Thymus (tissue), 11 donors: ENCODE measurements at regions not wholly inside any gene's neighbourhood (a gene's known extent, or its start where the extent isn't known, plus 50 kb on each side); places are given as distances from the start of the nearest gene placed in this dataset.
"Not testable (repeated sequence)": the region's sequence is repeated elsewhere in the genome, so short reads cannot be mapped to it uniquely, and the experiment has no call there.

ENCODE experiments used
- DNase-seq, 9 donors: peaks; one replicate each; pipeline ENCODE4 v3.0.0-alpha.2; 2013; ENCODE audit warnings: low spot score in 9 of 9, low read depth in 6 of 9, missing footprints in 1 of 9
- H3K27ac ChIP-seq, 2 donors: one replicate each; pipeline ENCODE4 v1.5.1; 2013; ENCODE audit warnings: control low read depth in 1 of 2, low read depth in 1 of 2, low read length in 1 of 2, mild to moderate bottlenecking in 1 of 2, moderate library complexity in 1 of 2
- H3K27me3 ChIP-seq, 2 donors: one replicate each; pipeline ENCODE4 v1.5.1; 2013; ENCODE audit warnings: low read length in 1 of 2; ENCODE audit not compliant: control insufficient read depth in 2 of 2, insufficient read depth in 1 of 2
- H3K36me3 ChIP-seq, 2 donors: one replicate each; pipeline ENCODE4 v1.5.1; 2013; ENCODE audit warnings: low read length in 1 of 2, mild to moderate bottlenecking in 1 of 2, moderate library complexity in 1 of 2; ENCODE audit not compliant: control insufficient read depth in 2 of 2, insufficient read depth in 2 of 2
- H3K4me1 ChIP-seq, 2 donors: one replicate each; pipeline ENCODE4 v1.5.1; 2013; ENCODE audit warnings: low read length in 2 of 2; ENCODE audit not compliant: control insufficient read depth in 2 of 2, insufficient read depth in 2 of 2
- H3K4me3 ChIP-seq, 2 donors: one replicate each; pipeline ENCODE4 v1.5.1; 2013; ENCODE audit warnings: low read length in 2 of 2, control low read depth in 1 of 2, mild to moderate bottlenecking in 1 of 2
- H3K9me3 ChIP-seq, 2 donors: one replicate each; pipeline ENCODE4 v1.5.1; 2013; ENCODE audit warnings: low read length in 1 of 2, mild to moderate bottlenecking in 1 of 2; ENCODE audit not compliant: control insufficient read depth in 2 of 2, insufficient read depth in 1 of 2
- WGBS: extraction: QIAGEN DNeasy Blood & Tissue Kit; methylation state at CpG from one replicate; pipeline ENCODE4 v1.1.7; 2013; 5-methylcytosine and 5-hydroxymethylcytosine counted together
- donor health status: healthy.

DNA sequence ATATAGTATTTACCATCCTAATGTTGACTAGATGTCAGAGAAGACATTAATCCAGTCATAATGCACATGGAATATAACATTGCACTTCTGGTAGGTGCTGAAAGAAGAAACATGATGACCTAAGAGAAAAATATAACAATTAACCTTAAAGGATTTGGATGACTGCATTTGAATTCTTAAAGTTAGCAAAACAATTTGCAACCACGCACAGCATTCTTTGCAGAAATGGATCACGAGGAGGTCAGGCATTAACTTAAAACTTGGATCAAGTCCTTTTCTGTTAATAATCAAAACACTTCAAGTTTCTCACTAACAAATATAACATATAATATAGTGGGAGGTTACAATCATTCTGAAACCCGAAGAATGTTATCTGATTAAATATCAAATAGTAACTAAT, 525.0 kb upstream of the SLITRK6 start:
- Histone ChIP-seq H3K4me3 (no peak overlapping the region), H3K4me1 (no peaks in the 10 kb centered on the region), H3K27ac (no peak overlapping the region), H3K9me3 (no peaks in the 10 kb centered on the region), H3K27me3 (no peaks in the 10 kb centered on the region), H3K36me3 (no peaks in the 10 kb centered on the region)
- WGBS = 90% methylated on average over 3 of the region's 3 CpGs
- no peak for DNase-seq

DNA sequence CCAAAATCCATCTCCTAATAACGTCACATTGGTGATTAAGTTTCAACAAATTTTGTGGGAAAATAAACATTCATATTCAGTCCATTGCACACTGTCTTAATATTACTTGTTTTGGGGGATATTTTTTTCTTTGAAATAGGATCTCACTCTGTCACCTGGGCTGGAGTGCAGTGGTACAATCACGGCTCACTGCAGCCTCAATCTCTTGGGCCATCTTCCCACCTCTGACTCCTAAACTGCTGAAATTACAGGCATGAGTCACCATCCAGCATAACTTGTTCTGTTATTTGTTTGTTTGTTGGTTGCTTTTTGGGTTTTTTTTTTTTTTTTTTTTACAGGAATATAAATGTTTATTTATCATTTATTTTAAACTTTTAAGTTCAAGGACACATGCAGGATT, 556.1 kb upstream of the SLITRK6 start:
- H3K27ac ChIP-seq = no peak overlapping the region
- no peak for DNase-seq
- no peaks in the 10 kb centered on the region for H3K36me3 ChIP-seq
- no peaks in the 10 kb centered on the region for H3K9me3 ChIP-seq
- 92% methylated on average over 2 of the region's 2 CpGs for WGBS
- H3K27me3 ChIP-seq = no peaks in the 10 kb centered on the region
- H3K4me1 ChIP-seq = no peaks in the 10 kb centered on the region
- no peak overlapping the region for H3K4me3 ChIP-seq

DNA sequence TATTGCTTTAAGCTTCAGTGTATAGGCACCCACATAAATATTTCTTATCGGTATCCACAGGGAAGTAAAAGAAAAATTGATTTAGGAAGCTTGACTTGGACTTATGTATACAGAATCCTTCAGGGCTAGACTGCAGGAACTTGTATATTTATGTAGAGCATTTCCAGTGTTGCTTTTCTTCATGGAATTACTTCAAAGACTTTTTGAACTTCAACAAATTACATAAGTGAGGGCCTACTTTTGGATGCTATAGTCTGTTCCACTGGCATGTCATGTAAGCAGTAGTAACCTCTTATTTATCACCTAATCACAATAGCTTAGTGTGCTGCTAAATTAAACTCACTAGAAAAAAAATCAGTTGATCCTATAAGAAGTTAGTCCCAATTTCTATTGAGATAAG, 557.9 kb upstream of the SLITRK6 start:
- no peaks in the 10 kb centered on the region for H3K36me3 ChIP-seq
- no peaks in the 10 kb centered on the region for H3K27me3 ChIP-seq
- no peaks in the 10 kb centered on the region for H3K4me1 ChIP-seq
- H3K27ac ChIP-seq = no peak overlapping the region
- WGBS = 91% methylated on average over 1 of the region's 1 CpG
- H3K9me3 ChIP-seq = no peaks in the 10 kb centered on the region
- no peak overlapping the region for H3K4me3 ChIP-seq
- DNase-seq = no peak

DNA sequence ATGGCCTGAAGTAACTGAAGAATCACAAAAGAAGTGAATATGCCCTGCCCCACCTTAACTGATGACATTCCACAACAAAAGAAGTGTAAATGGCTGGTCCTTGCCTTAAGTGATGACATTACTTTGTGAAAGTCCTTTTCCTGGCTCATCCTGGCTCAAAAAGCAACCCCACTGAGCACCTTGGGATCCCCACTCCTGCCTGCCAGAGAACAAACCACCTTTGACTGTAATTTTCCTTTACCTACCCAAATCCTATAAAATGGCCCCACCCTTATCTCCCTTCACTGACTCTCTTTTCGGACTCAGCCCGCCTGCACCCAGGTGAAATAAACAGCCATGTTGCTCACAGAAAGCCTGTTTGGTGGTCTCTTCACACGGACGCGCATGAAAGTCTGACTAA, 564.5 kb upstream of the SLITRK6 start:
- WGBS = 98% methylated on average over 5 of the region's 5 CpGs
- not testable (repeated sequence) for H3K9me3 ChIP-seq, H3K36me3 ChIP-seq, DNase-seq, H3K4me1 ChIP-seq, H3K27ac ChIP-seq, H3K27me3 ChIP-seq, H3K4me3 ChIP-seq

DNA sequence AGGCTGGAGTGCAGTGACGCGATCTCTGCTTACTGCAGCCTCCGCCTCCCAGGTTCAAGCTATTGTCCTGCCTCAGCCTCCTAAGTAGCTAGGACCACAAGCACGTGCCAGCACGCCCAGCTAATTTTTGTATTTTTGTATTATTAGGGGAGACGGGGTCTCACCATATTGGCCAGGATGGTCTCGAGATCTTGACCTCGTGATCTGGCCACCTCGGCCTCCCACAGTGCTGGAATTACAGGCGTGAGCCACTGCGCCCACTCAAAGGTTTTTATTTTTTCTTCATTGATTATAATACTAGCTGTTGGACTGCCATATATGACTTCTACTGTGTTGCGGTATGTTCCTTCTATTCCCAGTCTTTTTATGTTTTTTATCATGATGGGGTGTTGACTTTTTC, 569.7 kb upstream of the SLITRK6 start:
- H3K27me3 ChIP-seq = no peaks in the 10 kb centered on the region
- H3K4me3 ChIP-seq = no peak overlapping the region
- no peak overlapping the region for H3K27ac ChIP-seq
- H3K9me3 ChIP-seq = peaks cover 1 to 5% of the 10 kb centered on the region in 2 donors
- 95% methylated on average over 12 of the region's 12 CpGs for WGBS
- no peaks in the 10 kb centered on the region for H3K4me1 ChIP-seq
- no peaks in the 10 kb centered on the region for H3K36me3 ChIP-seq
- no peak for DNase-seq

DNA sequence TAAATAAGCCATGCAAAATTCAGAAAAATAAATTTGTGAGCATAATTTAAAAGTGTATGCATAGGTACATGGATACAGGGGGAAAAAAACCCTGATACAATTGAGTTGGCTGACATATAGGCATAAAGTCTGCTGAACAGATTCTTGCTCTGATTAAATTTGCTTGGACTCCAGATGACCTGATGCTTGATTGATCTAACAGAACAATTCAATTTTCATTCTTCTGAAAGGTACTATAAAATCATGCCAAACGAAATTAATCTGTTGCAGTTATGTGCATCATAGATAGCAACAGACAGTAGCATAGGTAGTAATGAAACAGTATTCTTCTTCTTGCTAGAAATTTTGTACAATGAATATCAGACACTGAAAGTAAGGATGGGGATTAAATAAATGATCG, 578.2 kb upstream of the SLITRK6 start:
- H3K4me3 ChIP-seq = no peak overlapping the region
- no peaks in the 10 kb centered on the region for H3K4me1 ChIP-seq
- H3K36me3 ChIP-seq = no peaks in the 10 kb centered on the region
- no peaks in the 10 kb centered on the region for H3K27me3 ChIP-seq
- WGBS = 80% methylated on average over 2 of the region's 2 CpGs
- no peak overlapping the region for H3K27ac ChIP-seq
- no peak for DNase-seq
- H3K9me3 ChIP-seq = peaks cover 0 to 5% of the 10 kb centered on the region in 2 donors

DNA sequence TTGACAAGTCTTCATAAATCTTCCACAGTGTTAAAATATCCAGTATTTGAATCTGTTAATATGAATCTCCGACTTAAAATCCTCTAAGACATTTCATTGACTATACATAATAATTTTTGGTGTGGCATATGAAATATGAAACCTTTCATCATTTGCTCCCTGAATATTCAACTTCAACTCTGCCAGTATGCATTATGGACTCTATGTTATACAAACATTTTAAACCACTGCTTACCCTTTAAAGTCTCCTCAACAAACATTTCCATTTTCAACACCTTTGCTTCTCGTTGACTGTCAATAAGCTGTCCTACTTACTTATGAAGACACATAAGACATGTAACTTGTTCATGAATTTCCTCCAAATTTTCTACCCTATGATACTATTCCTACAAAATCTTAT, 579.4 kb upstream of the SLITRK6 start:
- Histone ChIP-seq H3K27me3 (no peaks in the 10 kb centered on the region), H3K4me1 (no peaks in the 10 kb centered on the region), H3K9me3 (peaks cover 2 to 8% of the 10 kb centered on the region in 2 donors), H3K4me3 (no peak overlapping the region), H3K36me3 (no peaks in the 10 kb centered on the region), H3K27ac (no peak overlapping the region)
- 87% methylated on average over 2 of the region's 2 CpGs for WGBS
- DNase-seq = no peak

DNA sequence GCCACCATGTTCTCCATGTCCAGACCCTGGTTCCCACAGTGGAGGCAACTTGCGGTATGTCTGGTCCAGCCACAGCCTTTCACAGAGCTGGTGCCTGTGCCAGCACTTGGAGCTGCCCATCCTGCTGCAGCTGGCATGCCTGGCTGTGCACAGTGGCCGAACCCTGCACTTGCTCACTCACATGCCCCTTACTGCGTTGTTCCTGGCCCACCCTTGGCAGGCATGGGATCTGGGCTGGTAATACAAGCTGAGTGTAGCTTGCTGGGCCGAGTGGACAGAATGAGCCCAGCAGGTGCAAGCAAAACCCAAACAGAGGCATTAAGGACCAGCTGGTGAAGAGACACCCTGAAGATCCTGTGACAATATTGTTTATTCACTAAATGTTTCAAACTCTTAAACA, 583.9 kb upstream of the SLITRK6 start:
- peaks cover 2 to 7% of the 10 kb centered on the region in 2 donors for H3K9me3 ChIP-seq
- no peaks in the 10 kb centered on the region for H3K27me3 ChIP-seq
- no peaks in the 10 kb centered on the region for H3K4me1 ChIP-seq
- no peak for DNase-seq
- no peaks in the 10 kb centered on the region for H3K36me3 ChIP-seq
- no peak overlapping the region for H3K27ac ChIP-seq
- no peak overlapping the region for H3K4me3 ChIP-seq
- 89% methylated on average over 4 of the region's 4 CpGs for WGBS

DNA sequence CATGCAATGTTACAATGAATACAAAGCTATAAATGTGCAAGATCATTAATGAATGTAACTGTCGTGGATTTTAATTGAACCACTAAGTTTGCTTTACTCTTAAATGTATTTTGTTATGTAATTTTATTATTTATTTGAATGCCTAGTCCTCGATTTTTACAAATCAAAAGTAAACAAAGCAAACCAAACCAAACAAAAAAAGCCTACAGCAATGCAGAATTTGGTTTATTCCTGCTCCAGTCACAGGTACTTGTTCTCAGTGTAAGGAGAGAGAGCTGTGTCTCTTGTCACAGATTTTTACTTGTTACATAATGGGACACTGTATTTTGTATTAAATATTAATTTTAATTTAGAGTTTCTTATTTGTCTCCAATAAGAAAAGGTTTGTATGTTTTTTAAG, 584.3 kb upstream of the SLITRK6 start:
- Histone ChIP-seq H3K4me3 (no peak overlapping the region), H3K27ac (no peak overlapping the region), H3K27me3 (no peaks in the 10 kb centered on the region), H3K36me3 (no peaks in the 10 kb centered on the region), H3K4me1 (no peaks in the 10 kb centered on the region), H3K9me3 (peaks cover 2 to 7% of the 10 kb centered on the region in 2 donors)
- DNase-seq = no peak
- WGBS = 85% methylated on average over 2 of the region's 2 CpGs

DNA sequence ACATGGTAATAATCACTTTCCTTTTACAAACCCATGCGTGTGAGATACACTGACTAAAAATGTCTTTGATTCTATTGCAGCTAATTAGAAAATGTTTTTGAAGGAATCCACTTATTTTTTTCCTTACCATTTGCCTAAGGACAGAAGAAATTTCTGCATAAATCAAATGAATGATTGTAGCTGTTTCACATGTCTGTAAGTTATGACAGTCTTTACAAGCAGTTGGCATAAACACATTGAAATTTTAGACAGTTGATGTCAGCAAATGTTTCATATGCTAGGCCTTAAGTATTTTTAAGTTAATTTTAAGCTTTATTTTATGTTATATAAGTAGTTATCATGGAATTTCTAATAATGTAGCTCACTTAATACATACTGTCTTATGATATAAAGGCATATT, 598.4 kb upstream of the SLITRK6 start:
- Histone ChIP-seq H3K9me3 (no peaks in the 10 kb centered on the region), H3K4me1 (no peaks in the 10 kb centered on the region), H3K4me3 (no peak overlapping the region), H3K27me3 (no peaks in the 10 kb centered on the region), H3K27ac (no peak overlapping the region), H3K36me3 (no peaks in the 10 kb centered on the region)
- WGBS = 97% methylated on average over 1 of the region's 1 CpG
- no peak for DNase-seq
